MM.1S (cell line): ENCODE measurements at regions not wholly inside any gene's neighbourhood (a gene's known extent, or its start where the extent isn't known, plus 50 kb on each side); places are given as distances from the start of the nearest gene placed in this dataset.

Experiments used
- DNase-seq: peaks from one replicate; pipeline ENCODE4 v3.0.0-alpha.2; 2015
- H2AFZ ChIP-seq: fragments of 300-600 bp; sonication (generic); 2 replicates; pipeline ENCODE4 v1.6.0; 2016; ENCODE audit warnings: antibody characterized with exemption, low read length
- H3F3A ChIP-seq: fragments of 300-600 bp; sonication (generic); 2 replicates; pipeline ENCODE4 v1.6.1; 2016; ENCODE audit warnings: mild to moderate bottlenecking, antibody characterized with exemption, low read length, moderate library complexity, mixed read lengths; ENCODE audit not compliant: insufficient read depth
- H3K27ac ChIP-seq: fragments of 300-600 bp; sonication (generic); 2 replicates; pipeline ENCODE4 v1.5.1; 2016; ENCODE audit warnings: mild to moderate bottlenecking, low read length
- H3K27me3 ChIP-seq: fragments of 300-600 bp; sonication (generic); replicated peaks from 2 replicates; pipeline ENCODE4 v1.6.0; 2016; ENCODE audit warnings: low read length; ENCODE audit not compliant: insufficient read depth
- H3K36me3 ChIP-seq: fragments of 300-600 bp; sonication (generic); replicated peaks from 2 replicates; pipeline ENCODE4 v1.6.1; 2016; ENCODE audit warnings: mild to moderate bottlenecking, low read length, mixed read lengths; ENCODE audit not compliant: insufficient read depth
- H3K4me1 ChIP-seq: fragments of 300-600 bp; sonication (generic); 2 replicates; pipeline ENCODE4 v1.6.1; 2016; ENCODE audit warnings: low read length, mixed read lengths
- H3K4me2 ChIP-seq: fragments of 300-600 bp; sonication (generic); 2 replicates; pipeline ENCODE4 v1.6.0; 2016; ENCODE audit warnings: low read depth, low read length
- H3K4me3 ChIP-seq: fragments of 300-600 bp; sonication (generic); 2 replicates; pipeline ENCODE4 v1.5.1; 2016; ENCODE audit warnings: low read length, mixed read lengths
- H3K79me2 ChIP-seq: fragments of 300-600 bp; sonication (generic); 2 replicates; pipeline ENCODE4 v1.6.1; 2016; ENCODE audit warnings: mixed run types, low read length, mixed read lengths
- H3K9ac ChIP-seq: fragments of 300-600 bp; sonication (generic); 2 replicates; pipeline ENCODE4 v1.6.1; 2016; ENCODE audit warnings: low read length, mixed read lengths
- H3K9me2 ChIP-seq: fragments of 300-600 bp; sonication (generic); replicated peaks from 2 replicates; pipeline ENCODE4 v1.6.1; 2016; ENCODE audit warnings: mild to moderate bottlenecking, low read length, mixed read lengths; ENCODE audit not compliant: insufficient read depth
- H3K9me3 ChIP-seq: fragments of 300-600 bp; sonication (generic); replicated peaks from 2 replicates; pipeline ENCODE4 v1.6.1; 2016; ENCODE audit warnings: mild to moderate bottlenecking, low read length, mixed read lengths; ENCODE audit not compliant: insufficient read depth
- H4K20me1 ChIP-seq: fragments of 300-600 bp; sonication (generic); 2 replicates; pipeline ENCODE4 v1.6.1; 2016; ENCODE audit warnings: mild to moderate bottlenecking, low read length, moderate library complexity, mixed read lengths; ENCODE audit not compliant: insufficient read depth
- CTCF ChIP-seq: fragments of 300-600 bp; sonication (generic); IDR thresholded peaks from 2 replicates; pipeline ENCODE4 v1.5.1; 2016; ENCODE audit warnings: antibody characterized with exemption, low read length, mixed read lengths
- EZH2 ChIP-seq: fragments of 300-600 bp; sonication (generic); optimal IDR thresholded peaks from 2 replicates; pipeline ENCODE3; 2017; ENCODE audit warnings: low read depth, mild to moderate bottlenecking, antibody characterized with exemption, low read length, mixed read lengths
- EZH2phosphoT487 ChIP-seq: fragments of 300-600 bp; sonication (generic); IDR thresholded peaks from 2 replicates; pipeline ENCODE4 v1.6.1; 2018; ENCODE audit warnings: antibody characterized with exemption, low read length

GRCh38 chr14:84646786-84647500 lies 883.0 kb upstream of the FLRT2 start:
- Histone ChIP-seq H3K9ac (no peak overlapping the region), H3K27ac (no peak overlapping the region), H3K4me2 (no peak overlapping the region), H3K27me3 (no peaks in the 10 kb centered on the region), H3K79me2 (no peaks in the 10 kb centered on the region), H4K20me1 (no peaks in the 10 kb centered on the region), H3K9me3 (no peaks in the 10 kb centered on the region), H2AFZ (no peak overlapping the region), H3K4me3 (no peak overlapping the region), H3K4me1 (no peaks in the 10 kb centered on the region), H3F3A (no peaks in the 10 kb centered on the region), H3K36me3 (no peaks in the 10 kb centered on the region), H3K9me2 (no peaks in the 10 kb centered on the region)
- TF ChIP-seq CTCF = no peak
- TF ChIP-seq EZH2 = no peak
- TF ChIP-seq EZH2phosphoT487 = no peak
- no peak for DNase-seq

GRCh38 chr14:84655014-84655413 lies 874.9 kb upstream of the FLRT2 start:
- TF ChIP-seq EZH2 (no peak), CTCF (no peak), EZH2phosphoT487 (no peak)
- Histone ChIP-seq H3K9me3 (no peaks in the 10 kb centered on the region), H2AFZ (no peak overlapping the region)

GRCh38 chr14:84657911-84658310 lies 872.0 kb upstream of the FLRT2 start:
- no peak overlapping the region for H3K4me2 ChIP-seq
- no peaks in the 10 kb centered on the region for H3K4me1 ChIP-seq
- no peaks in the 10 kb centered on the region for H3K27me3 ChIP-seq
- H3K9ac ChIP-seq = no peak overlapping the region
- H3K27ac ChIP-seq = no peak overlapping the region
- no peaks in the 10 kb centered on the region for H3K9me3 ChIP-seq
- H3K79me2 ChIP-seq = no peaks in the 10 kb centered on the region
- no peak overlapping the region for H2AFZ ChIP-seq
- H3K36me3 ChIP-seq = no peaks in the 10 kb centered on the region
- no peak for TF ChIP-seq EZH2phosphoT487
- TF ChIP-seq CTCF = no peak
- no peaks in the 10 kb centered on the region for H3F3A ChIP-seq
- no peak for DNase-seq
- H3K4me3 ChIP-seq = no peak overlapping the region
- H4K20me1 ChIP-seq = no peaks in the 10 kb centered on the region
- no peaks in the 10 kb centered on the region for H3K9me2 ChIP-seq

More at GRCh38 chr14:84655014-84655413, 874.9 kb upstream of the FLRT2 start:
- Histone ChIP-seq H3K27ac (no peak overlapping the region), H3K9ac (no peak overlapping the region), H3K4me1 (no peaks in the 10 kb centered on the region), H4K20me1 (no peaks in the 10 kb centered on the region), H3K79me2 (no peaks in the 10 kb centered on the region), H3K27me3 (no peaks in the 10 kb centered on the region), H3K36me3 (no peaks in the 10 kb centered on the region), H3K9me2 (no peaks in the 10 kb centered on the region), H3K4me2 (no peak overlapping the region), H3K4me3 (no peak overlapping the region), H3F3A (no peaks in the 10 kb centered on the region)
- no peak for DNase-seq
